HEK293 (cell line): ENCODE measurements at regions not wholly inside any gene's neighbourhood (a gene's known extent, or its start where the extent isn't known, plus 50 kb on each side); places are given as distances from the start of the nearest gene placed in this dataset.

Experiments
- KLF1 ChIP-seq: fragments of 450-650 bp; formaldehyde crosslinking; IDR thresholded peaks from 2 replicates; pipeline ENCODE4 v1.5.1; 2016; ENCODE audit warnings: missing biosample characterization, missing genetic modification characterization
- ZNF211 ChIP-seq: fragments of 450-650 bp; formaldehyde crosslinking; IDR thresholded peaks from 2 replicates; pipeline ENCODE4 v1.5.1; 2016; ENCODE audit warnings: low read depth, missing biosample characterization, missing genetic modification characterization
- ZNF521 ChIP-seq: fragments of 450-650 bp; formaldehyde crosslinking; IDR thresholded peaks from 2 replicates; pipeline ENCODE4 v1.5.1; 2017; ENCODE audit warnings: missing biosample characterization, mild to moderate bottlenecking, missing genetic modification characterization
- TF ChIP-seq, protein P1 (sequence below): fragments of 450-650 bp; formaldehyde crosslinking; IDR thresholded peaks from 2 replicates; pipeline ENCODE4 v1.5.1; 2016; ENCODE audit warnings: missing biosample characterization, missing genetic modification characterization
- TF ChIP-seq, protein P2 (sequence below): fragments of 450-650 bp; formaldehyde crosslinking; IDR thresholded peaks from 2 replicates; pipeline ENCODE4 v1.5.1; 2016; ENCODE audit warnings: missing biosample characterization, missing genetic modification characterization

DNA sequence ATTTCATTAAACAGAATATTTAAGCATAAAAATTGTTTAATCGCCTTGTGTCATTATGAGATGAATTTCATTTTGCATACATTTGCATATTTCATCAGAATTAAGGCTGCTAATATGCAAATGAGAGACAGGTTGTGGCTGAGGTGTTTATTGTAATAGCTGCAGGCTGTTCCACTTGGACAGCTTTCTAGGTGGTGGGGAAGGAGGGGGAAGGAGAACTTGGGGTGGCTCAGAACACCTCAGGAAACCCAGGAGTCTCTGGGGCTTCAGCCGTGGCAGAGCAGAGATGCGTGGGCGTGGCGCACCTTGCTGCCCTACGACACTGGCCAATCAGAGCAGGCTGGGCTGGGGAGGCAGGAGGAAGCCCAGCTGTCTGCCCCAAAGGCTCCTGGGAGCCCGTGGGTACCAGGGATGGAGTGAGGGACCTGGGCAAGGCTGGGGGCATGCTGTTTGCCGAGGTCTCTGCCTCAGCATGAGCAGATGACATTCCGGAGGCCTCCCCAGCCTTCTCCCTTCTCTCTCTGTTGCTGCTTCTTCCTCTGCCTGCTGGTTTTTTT, 542.9 kb downstream of the MN1 start:
- TF ChIP-seq, protein P1, sequence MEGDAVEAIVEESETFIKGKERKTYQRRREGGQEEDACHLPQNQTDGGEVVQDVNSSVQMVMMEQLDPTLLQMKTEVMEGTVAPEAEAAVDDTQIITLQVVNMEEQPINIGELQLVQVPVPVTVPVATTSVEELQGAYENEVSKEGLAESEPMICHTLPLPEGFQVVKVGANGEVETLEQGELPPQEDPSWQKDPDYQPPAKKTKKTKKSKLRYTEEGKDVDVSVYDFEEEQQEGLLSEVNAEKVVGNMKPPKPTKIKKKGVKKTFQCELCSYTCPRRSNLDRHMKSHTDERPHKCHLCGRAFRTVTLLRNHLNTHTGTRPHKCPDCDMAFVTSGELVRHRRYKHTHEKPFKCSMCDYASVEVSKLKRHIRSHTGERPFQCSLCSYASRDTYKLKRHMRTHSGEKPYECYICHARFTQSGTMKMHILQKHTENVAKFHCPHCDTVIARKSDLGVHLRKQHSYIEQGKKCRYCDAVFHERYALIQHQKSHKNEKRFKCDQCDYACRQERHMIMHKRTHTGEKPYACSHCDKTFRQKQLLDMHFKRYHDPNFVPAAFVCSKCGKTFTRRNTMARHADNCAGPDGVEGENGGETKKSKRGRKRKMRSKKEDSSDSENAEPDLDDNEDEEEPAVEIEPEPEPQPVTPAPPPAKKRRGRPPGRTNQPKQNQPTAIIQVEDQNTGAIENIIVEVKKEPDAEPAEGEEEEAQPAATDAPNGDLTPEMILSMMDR, result no peak
- TF ChIP-seq ZNF211 (no peak), KLF1 (tag by site-specific recombination) (no peak), ZNF521 (tag by site-specific recombination) (no peak)
- TF ChIP-seq, protein P2, sequence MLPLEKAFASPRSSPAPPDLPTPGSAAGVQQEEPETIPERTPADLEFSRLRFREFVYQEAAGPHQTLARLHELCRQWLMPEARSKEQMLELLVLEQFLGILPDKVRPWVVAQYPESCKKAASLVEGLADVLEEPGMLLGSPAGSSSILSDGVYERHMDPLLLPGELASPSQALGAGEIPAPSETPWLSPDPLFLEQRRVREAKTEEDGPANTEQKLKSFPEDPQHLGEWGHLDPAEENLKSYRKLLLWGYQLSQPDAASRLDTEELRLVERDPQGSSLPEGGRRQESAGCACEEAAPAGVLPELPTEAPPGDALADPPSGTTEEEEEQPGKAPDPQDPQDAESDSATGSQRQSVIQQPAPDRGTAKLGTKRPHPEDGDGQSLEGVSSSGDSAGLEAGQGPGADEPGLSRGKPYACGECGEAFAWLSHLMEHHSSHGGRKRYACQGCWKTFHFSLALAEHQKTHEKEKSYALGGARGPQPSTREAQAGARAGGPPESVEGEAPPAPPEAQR (tag by site-specific recombination), result no peak
